ENCODE measurements at regions not wholly inside any gene's neighbourhood (a gene's known extent, or its start where the extent isn't known, plus 50 kb on each side); places are given as distances from the start of the nearest gene placed in this dataset.

- TF ChIP-seq CTCF (IDR thresholded peaks at IDR 0.05; ENCODE audit: control extremely low read depth in 1 of 3, insufficient read depth in 1 of 3, low read depth in 1 of 3, low read length in 3 of 3) (no peak), YY1 (IDR thresholded peaks at IDR 0.05; ENCODE audit: low read depth, low read length) (no peak), RBBP5 (IDR thresholded peaks at IDR 0.05; ENCODE audit: borderline replicate concordance, low read depth, low read length) (no peak), POLR2AphosphoS5 (IDR thresholded peaks at IDR 0.05; ENCODE audit: low read depth, low read length) (no peak), RNF2 (IDR thresholded peaks at IDR 0.05; ENCODE audit: borderline replicate concordance, low read depth, low read length, missing control alignments, poor library complexity, severe bottlenecking) (no peak), POLR2A (IDR thresholded peaks at IDR 0.05; ENCODE audit: control extremely low read depth in 1 of 2, low read depth in 2 of 2, low read length in 2 of 2) (no peak)
Observed at GRCh38 chr9:106738109-106738508, 124.9 kb upstream of the ZNF462 start.

Data from H1 (cell line).